Type B pancreatic cell (in vitro differentiated cells): ENCODE measurements at regions not wholly inside any gene's neighbourhood (a gene's known extent, or its start where the extent isn't known, plus 50 kb on each side); places are given as distances from the start of the nearest gene placed in this dataset.

Source experiments
- DNase-seq: peaks from one replicate; pipeline ENCODE4 v3.0.0; 2021; ENCODE audit warnings: mixed read lengths; ENCODE audit not compliant: unreplicated experiment; ENCODE audit errors: extremely low spot score
- H3K27ac Mint-ChIP-seq: 2 replicates; pipeline ENCODE4 v1.8.0; 2021; ENCODE audit warnings: mild to moderate bottlenecking, mixed read lengths
- H3K27me3 Mint-ChIP-seq: 2 replicates; pipeline ENCODE4 v1.8.0; 2021; ENCODE audit warnings: mixed read lengths
- H3K36me3 Mint-ChIP-seq: 2 replicates; pipeline ENCODE4 v1.8.0; 2021; ENCODE audit warnings: mixed read lengths
- H3K4me1 Mint-ChIP-seq: one replicate; pipeline ENCODE4 v1.8.0; 2021; ENCODE audit warnings: mixed read lengths; ENCODE audit not compliant: unreplicated experiment
- H3K4me3 Mint-ChIP-seq: 2 replicates; pipeline ENCODE4 v1.8.0; 2021; ENCODE audit warnings: mild to moderate bottlenecking, mixed read lengths
- H3K9me3 Mint-ChIP-seq: 2 replicates; pipeline ENCODE4 v1.8.0; 2021; ENCODE audit warnings: mixed read lengths
- CTCF ChIP-seq: fragments of 200-600 bp; sonication (generic); conservative IDR thresholded peaks from 2 replicates; pipeline ENCODE4 v1.5.0; 2021; ENCODE audit warnings: antibody characterized with exemption, mild to moderate bottlenecking

- no peak overlapping the region for H3K27ac Mint-ChIP-seq
- no peak for TF ChIP-seq CTCF
- no peak for DNase-seq
Measured at GRCh38 chr11:29017941-29018340, 909.8 kb downstream of the METTL15 start.

GRCh38 chr11:29012507-29012906 lies 904.3 kb downstream of the METTL15 start:
- no peak for TF ChIP-seq CTCF
- Mint-ChIP-seq H3K4me1 (no peaks in the 10 kb centered on the region), H3K27ac (no peak overlapping the region), H3K4me3 (no peak overlapping the region), H3K36me3 (no peaks in the 10 kb centered on the region), H3K9me3 (no peaks in the 10 kb centered on the region), H3K27me3 (no peaks in the 10 kb centered on the region)
- DNase-seq, result no peak

More at GRCh38 chr11:29017941-29018340, 909.8 kb downstream of the METTL15 start:
- H3K27me3 Mint-ChIP-seq, result no peaks in the 10 kb centered on the region
- no peak overlapping the region for H3K4me3 Mint-ChIP-seq
- no peaks in the 10 kb centered on the region for H3K36me3 Mint-ChIP-seq
- H3K9me3 Mint-ChIP-seq, result no peaks in the 10 kb centered on the region
- H3K4me1 Mint-ChIP-seq, result no peaks in the 10 kb centered on the region

GRCh38 chr11:29009426-29009825 lies 901.2 kb downstream of the METTL15 start:
- no peak for DNase-seq
- Mint-ChIP-seq H3K27ac (no peak overlapping the region), H3K36me3 (no peaks in the 10 kb centered on the region), H3K4me3 (no peak overlapping the region), H3K4me1 (no peaks in the 10 kb centered on the region), H3K9me3 (no peaks in the 10 kb centered on the region), H3K27me3 (no peaks in the 10 kb centered on the region)
- no peak for TF ChIP-seq CTCF

- Mint-ChIP-seq H3K36me3 (no peaks in the 10 kb centered on the region), H3K27ac (no peak overlapping the region), H3K9me3 (no peaks in the 10 kb centered on the region), H3K4me1 (no peaks in the 10 kb centered on the region), H3K27me3 (no peaks in the 10 kb centered on the region), H3K4me3 (no peak overlapping the region)
- TF ChIP-seq CTCF, result no peak
- no peak for DNase-seq
Measured at GRCh38 chr11:29008481-29008880, 900.3 kb downstream of the METTL15 start.

- no peak for TF ChIP-seq CTCF
- Mint-ChIP-seq H3K9me3 (no peaks in the 10 kb centered on the region), H3K4me3 (no peak overlapping the region), H3K4me1 (no peaks in the 10 kb centered on the region), H3K27me3 (no peaks in the 10 kb centered on the region), H3K27ac (no peak overlapping the region), H3K36me3 (no peaks in the 10 kb centered on the region)
- no peak for DNase-seq
Measured at GRCh38 chr11:29006668-29007067, 898.5 kb downstream of the METTL15 start.

- Mint-ChIP-seq H3K36me3 (no peaks in the 10 kb centered on the region), H3K4me3 (no peak overlapping the region), H3K27ac (no peak overlapping the region), H3K4me1 (no peaks in the 10 kb centered on the region), H3K27me3 (no peaks in the 10 kb centered on the region), H3K9me3 (no peaks in the 10 kb centered on the region)
- DNase-seq, result no peak
- TF ChIP-seq CTCF, result no peak
Measured at GRCh38 chr11:29005401-29005980, 897.3 kb downstream of the METTL15 start.
